OCI-LY7 (cell line): ENCODE measurements at regions not wholly inside any gene's neighbourhood (a gene's known extent, or its start where the extent isn't known, plus 50 kb on each side); places are given as distances from the start of the nearest gene placed in this dataset.

Experiments used
- BruUV-seq: library from RNA; stranded (reverse); fragments of 400-500 nt; replicated peaks from 2 replicates; lab custom pipeline; 2021; lab: Mats Ljungman, UMichigan
- CTCF ChIA-PET: fragments of 300-600 bp; sonication (Branson Sonifier 250); formaldehyde crosslinking; loops from one replicate; lab custom pipeline; 2022; ENCODE audit warnings: antibody characterized with exemption; ENCODE audit not compliant: unreplicated experiment; lab: Charles Lee
- POLR2A ChIA-PET: fragments of 300-600 bp; sonication (Branson Sonifier 250); formaldehyde crosslinking; loops from one replicate; lab custom pipeline; 2022; ENCODE audit warnings: antibody characterized with exemption; lab: Charles Lee
- DNase-seq: peaks from one replicate; pipeline ENCODE4 v3.0.0-alpha.2; 2015; ENCODE audit warnings: low spot score
- H2AFZ ChIP-seq: fragments of 200-600 bp; sonication (generic), shearing (Covaris generic); 2 replicates; pipeline ENCODE4 v1.6.1; 2014; ENCODE audit warnings: mild to moderate bottlenecking, antibody characterized with exemption, low read length, moderate library complexity
- H3K27ac ChIP-seq: fragments of 200-600 bp; sonication (generic); 2 replicates; pipeline ENCODE4 v1.5.1; 2014; ENCODE audit warnings: mixed run types, low read depth, mild to moderate bottlenecking, moderate library complexity, low read length, inconsistent platforms; ENCODE audit not compliant: poor library complexity, severe bottlenecking
- H3K36me3 ChIP-seq: fragments of 200-600 bp; sonication (generic); 2 replicates; pipeline ENCODE4 v1.6.1; 2014; ENCODE audit warnings: mild to moderate bottlenecking, antibody characterized with exemption, low read length, moderate library complexity, mixed read lengths; ENCODE audit not compliant: insufficient read depth
- H3K4me1 ChIP-seq: fragments of 200-600 bp; sonication (generic); 2 replicates; pipeline ENCODE4 v1.5.1; 2014; ENCODE audit warnings: mild to moderate bottlenecking, low read length; ENCODE audit not compliant: insufficient read depth, poor library complexity, severe bottlenecking
- H3K4me2 ChIP-seq: fragments of 200-600 bp; sonication (generic); 2 replicates; pipeline ENCODE4 v1.6.1; 2014; ENCODE audit warnings: mild to moderate bottlenecking, low read length
- H3K4me3 ChIP-seq: fragments of 200-600 bp; sonication (generic); 2 replicates; pipeline ENCODE4 v1.5.1; 2014; ENCODE audit warnings: mild to moderate bottlenecking, low read depth, low read length; ENCODE audit not compliant: poor library complexity, severe bottlenecking
- H3K79me2 ChIP-seq: fragments of 200-600 bp; sonication (generic); 2 replicates; pipeline ENCODE4 v1.6.1; 2016; ENCODE audit warnings: low read depth, mild to moderate bottlenecking, low read length, moderate library complexity, mixed read lengths; ENCODE audit not compliant: insufficient read depth
- H3K9me2 ChIP-seq: fragments of 200-600 bp; sonication (generic); 2 replicates; pipeline ENCODE4 v1.6.1; 2016; ENCODE audit warnings: mild to moderate bottlenecking, low read length, mixed read lengths; ENCODE audit not compliant: insufficient read depth
- H3K9me3 ChIP-seq: fragments of 200-600 bp; sonication (generic); 2 replicates; pipeline ENCODE4 v1.6.1; 2014; ENCODE audit warnings: mild to moderate bottlenecking, mixed run types, low read length, mixed read lengths
- H4K20me1 ChIP-seq: fragments of 200-600 bp; sonication (generic); 2 replicates; pipeline ENCODE4 v1.6.1; 2014; ENCODE audit warnings: mild to moderate bottlenecking, antibody characterized with exemption, low read length, moderate library complexity, mixed read lengths; ENCODE audit not compliant: insufficient read depth
- CTCF ChIP-seq: fragments of 200-600 bp; sonication (generic); conservative IDR thresholded peaks from 2 replicates; pipeline ENCODE4 v1.5.1; 2014; ENCODE audit warnings: mild to moderate bottlenecking, antibody characterized with exemption, low read length, moderate library complexity, mixed read lengths
- EZH2phosphoT487 ChIP-seq: fragments of 200-600 bp; sonication (generic); IDR thresholded peaks from 2 replicates; pipeline ENCODE4 v1.6.1; 2018; ENCODE audit warnings: low read depth, borderline replicate concordance, mild to moderate bottlenecking, mixed run types, antibody characterized with exemption, low read length, moderate library complexity, mixed read lengths
- intact Hi-C: fragments of 100-400 bp; cut with micrococcal nuclease; formaldehyde crosslinking; loops from one replicate; pipeline ENCODE4 v1.10.0; 2022; ENCODE audit not compliant: unreplicated experiment

GRCh38 chr21:32119389-32119788 is 159.5 kb downstream of the MIS18A start:
- no TSS peak for BruUV-seq
- CTCF ChIA-PET, result no interaction called here
- intact Hi-C loops, result no loop called here

GRCh38 chr21:32114419-32115035 is 164.3 kb downstream of the MIS18A start:
- Histone ChIP-seq H3K4me3 (no peak overlapping the region), H3K4me2 (no peak overlapping the region), H3K27ac (no peak overlapping the region), H3K79me2 (no peaks in the 10 kb centered on the region), H2AFZ (no peak overlapping the region), H3K36me3 (no peaks in the 10 kb centered on the region), H4K20me1 (no peaks in the 10 kb centered on the region), H3K9me2 (no peaks in the 10 kb centered on the region), H3K9me3 (no peaks in the 10 kb centered on the region), H3K4me1 (no peaks in the 10 kb centered on the region)
- ChIA-PET POLR2A (interaction anchor here (0.8 kb wide), 1 partner anchor 226 kb away, joined by 3 read pairs; no protein-coding TSS in a partner anchor), CTCF (no interaction called here)
- BruUV-seq, result no TSS peak
- no peak for DNase-seq
- intact Hi-C loops, result no loop called here
- TF ChIP-seq CTCF, result no peak
- no peak for TF ChIP-seq EZH2phosphoT487

More at GRCh38 chr21:32119389-32119788, 159.5 kb downstream of the MIS18A start:
- DNase-seq, result no peak
- Histone ChIP-seq H3K9me3 (no peaks in the 10 kb centered on the region), H4K20me1 (no peaks in the 10 kb centered on the region), H2AFZ (no peak overlapping the region), H3K4me1 (no peaks in the 10 kb centered on the region), H3K4me2 (no peak overlapping the region), H3K9me2 (no peaks in the 10 kb centered on the region), H3K4me3 (no peak overlapping the region), H3K36me3 (no peaks in the 10 kb centered on the region), H3K79me2 (no peaks in the 10 kb centered on the region), H3K27ac (no peak overlapping the region)
- no peak for TF ChIP-seq EZH2phosphoT487
- no peak for TF ChIP-seq CTCF
- POLR2A ChIA-PET, result interaction anchor here (0.6 to 1.0 kb wide), 2 partner anchors 10 to 1436 kb away, joined by 3 read pairs; no protein-coding TSS in a partner anchor

GRCh38 chr21:32113486-32113885 is 165.4 kb downstream of the MIS18A start:
- Histone ChIP-seq H3K36me3 (no peaks in the 10 kb centered on the region), H3K4me3 (no peak overlapping the region), H3K9me3 (no peaks in the 10 kb centered on the region), H4K20me1 (no peaks in the 10 kb centered on the region), H3K79me2 (no peaks in the 10 kb centered on the region), H3K4me1 (no peaks in the 10 kb centered on the region), H3K9me2 (no peaks in the 10 kb centered on the region), H3K4me2 (no peak overlapping the region), H2AFZ (no peak overlapping the region), H3K27ac (no peak overlapping the region)
- CTCF ChIA-PET, result no interaction called here
- POLR2A ChIA-PET, result no interaction called here
- no TSS peak for BruUV-seq
- TF ChIP-seq CTCF (no peak), EZH2phosphoT487 (no peak)
- no peak for DNase-seq
- intact Hi-C loops, result no loop called here
